ENCODE measurements at regions not wholly inside any gene's neighbourhood (a gene's known extent, or its start where the extent isn't known, plus 50 kb on each side); places are given as distances from the start of the nearest gene placed in this dataset.
"Not testable (repeated sequence)": the region's sequence is repeated elsewhere in the genome, so short reads cannot be mapped to it uniquely, and the experiment has no call there.

GRCh38 chr6:88422831-88423230, 256.7 kb upstream of the CNR1 start:
- TF ChIP-seq, protein P1, sequence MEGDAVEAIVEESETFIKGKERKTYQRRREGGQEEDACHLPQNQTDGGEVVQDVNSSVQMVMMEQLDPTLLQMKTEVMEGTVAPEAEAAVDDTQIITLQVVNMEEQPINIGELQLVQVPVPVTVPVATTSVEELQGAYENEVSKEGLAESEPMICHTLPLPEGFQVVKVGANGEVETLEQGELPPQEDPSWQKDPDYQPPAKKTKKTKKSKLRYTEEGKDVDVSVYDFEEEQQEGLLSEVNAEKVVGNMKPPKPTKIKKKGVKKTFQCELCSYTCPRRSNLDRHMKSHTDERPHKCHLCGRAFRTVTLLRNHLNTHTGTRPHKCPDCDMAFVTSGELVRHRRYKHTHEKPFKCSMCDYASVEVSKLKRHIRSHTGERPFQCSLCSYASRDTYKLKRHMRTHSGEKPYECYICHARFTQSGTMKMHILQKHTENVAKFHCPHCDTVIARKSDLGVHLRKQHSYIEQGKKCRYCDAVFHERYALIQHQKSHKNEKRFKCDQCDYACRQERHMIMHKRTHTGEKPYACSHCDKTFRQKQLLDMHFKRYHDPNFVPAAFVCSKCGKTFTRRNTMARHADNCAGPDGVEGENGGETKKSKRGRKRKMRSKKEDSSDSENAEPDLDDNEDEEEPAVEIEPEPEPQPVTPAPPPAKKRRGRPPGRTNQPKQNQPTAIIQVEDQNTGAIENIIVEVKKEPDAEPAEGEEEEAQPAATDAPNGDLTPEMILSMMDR (optimal IDR thresholded peaks at IDR 0.05 in 1 of 3, IDR thresholded peaks at IDR 0.05 in 1 of 3, conservative IDR thresholded peaks at IDR 0.05 in 1 of 3; ENCODE audit: extremely low read depth in 1 of 3, insufficient read depth in 2 of 3, low read length in 3 of 3): no peak
- no peak for TF ChIP-seq EZH2 (IDR thresholded peaks at IDR 0.05; ENCODE audit: low read length)
- H3K9me1 ChIP-seq (ENCODE audit: control insufficient read depth, extremely low read depth, insufficient read depth, low read length): no peaks in the 10 kb centered on the region
- no peaks in the 10 kb centered on the region for H3K27me3 ChIP-seq (ENCODE audit: control insufficient read depth, extremely low read depth, insufficient read depth, low read length)
- dilution Hi-C loops (cut with MboI; ENCODE audit: extremely low pct_ligation_motif_present, low sequenced_read_pairs): no loop called here
- H3K9me3 ChIP-seq (ENCODE audit: control insufficient read depth, low read depth, low read length): no peaks in the 10 kb centered on the region
- no peak overlapping the region for H3K4me2 ChIP-seq (ENCODE audit: control insufficient read depth, extremely low read depth, insufficient read depth, low read depth, low read length)
- H3K36me3 ChIP-seq (ENCODE audit: control insufficient read depth in 2 of 2, extremely low read depth in 1 of 2, insufficient read depth in 2 of 2, low read length in 2 of 2): no peaks in the 10 kb centered on the region
- H3K27ac ChIP-seq (ENCODE audit: control insufficient read depth, insufficient read depth, low read length): no peak overlapping the region
- FAIRE-seq (no peak), DNase-seq (ENCODE audit: low read depth, low spot score) (no peak)
- no peaks in the 10 kb centered on the region for H3K79me2 ChIP-seq (ENCODE audit: control insufficient read depth, insufficient read depth, low read length)
- H3K4me3 ChIP-seq (ENCODE audit: control insufficient read depth in 2 of 3, extremely low read depth in 1 of 3, insufficient read depth in 2 of 3, low read depth in 1 of 3, low read length in 3 of 3): no peak overlapping the region
- no peak overlapping the region for H2AFZ ChIP-seq (ENCODE audit: control insufficient read depth, low read length)
- H3K4me1 ChIP-seq (ENCODE audit: control insufficient read depth, extremely low read depth, insufficient read depth, low read length): no peaks in the 10 kb centered on the region
- no peak overlapping the region for H3K9ac ChIP-seq (ENCODE audit: control insufficient read depth, extremely low read depth, insufficient read depth, low read length)
- H4K20me1 ChIP-seq (ENCODE audit: control insufficient read depth, extremely low read depth, insufficient read depth, low read length): no peaks in the 10 kb centered on the region

GRCh38 chr6:88420967-88421488, 254.9 kb upstream of the CNR1 start:
- H3K79me2 ChIP-seq (ENCODE audit: control insufficient read depth, insufficient read depth, low read length); H3K36me3 ChIP-seq (ENCODE audit: control insufficient read depth in 2 of 2, extremely low read depth in 1 of 2, insufficient read depth in 2 of 2, low read length in 2 of 2); H3K27ac ChIP-seq (ENCODE audit: control insufficient read depth, insufficient read depth, low read length); H3K4me1 ChIP-seq (ENCODE audit: control insufficient read depth, extremely low read depth, insufficient read depth, low read length); FAIRE-seq; H3K9ac ChIP-seq (ENCODE audit: control insufficient read depth, extremely low read depth, insufficient read depth, low read length); dilution Hi-C loops (cut with MboI; ENCODE audit: extremely low pct_ligation_motif_present, low sequenced_read_pairs); H3K9me1 ChIP-seq (ENCODE audit: control insufficient read depth, extremely low read depth, insufficient read depth, low read length); H3K27me3 ChIP-seq (ENCODE audit: control insufficient read depth, extremely low read depth, insufficient read depth, low read length); H4K20me1 ChIP-seq (ENCODE audit: control insufficient read depth, extremely low read depth, insufficient read depth, low read length); H2AFZ ChIP-seq (ENCODE audit: control insufficient read depth, low read length); H3K9me3 ChIP-seq (ENCODE audit: control insufficient read depth, low read depth, low read length); DNase-seq (ENCODE audit: low read depth, low spot score); H3K4me3 ChIP-seq (ENCODE audit: control insufficient read depth in 2 of 3, extremely low read depth in 1 of 3, insufficient read depth in 2 of 3, low read depth in 1 of 3, low read length in 3 of 3); H3K4me2 ChIP-seq (ENCODE audit: control insufficient read depth, extremely low read depth, insufficient read depth, low read depth, low read length): not testable (repeated sequence)

GRCh38 chr6:88418921-88419810, 253.0 kb upstream of the CNR1 start:
- FAIRE-seq: not testable (repeated sequence)

DNA sequence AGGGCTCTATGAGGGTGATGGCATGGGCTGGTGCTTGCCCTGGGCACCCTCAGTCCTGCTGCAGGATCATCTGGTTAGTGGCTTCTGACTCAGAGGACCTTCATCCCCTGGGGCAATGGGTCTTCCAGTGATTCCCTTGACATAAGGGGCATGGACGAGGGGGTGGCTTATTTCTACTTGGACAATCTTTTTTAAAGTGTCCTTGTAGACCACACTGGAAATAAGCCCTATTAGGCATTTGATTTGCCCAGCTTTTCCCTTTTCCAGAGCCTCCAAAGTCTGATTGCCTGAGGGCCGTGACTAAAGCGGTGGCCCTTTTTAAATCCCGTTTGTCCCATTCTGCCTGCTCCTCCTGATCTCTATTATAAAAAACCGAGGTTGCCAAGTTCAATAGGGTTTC, 251.2 kb upstream of the CNR1 start:
- H2AFZ ChIP-seq (ENCODE audit: control insufficient read depth, low read length); FAIRE-seq: not testable (repeated sequence)

More at GRCh38 chr6:88418921-88419810, 253.0 kb upstream of the CNR1 start:
- H3K79me2 ChIP-seq (ENCODE audit: control insufficient read depth, insufficient read depth, low read length); H3K27ac ChIP-seq (ENCODE audit: control insufficient read depth, insufficient read depth, low read length); dilution Hi-C loops (cut with MboI; ENCODE audit: extremely low pct_ligation_motif_present, low sequenced_read_pairs); DNase-seq (ENCODE audit: low read depth, low spot score); H3K27me3 ChIP-seq (ENCODE audit: control insufficient read depth, extremely low read depth, insufficient read depth, low read length); H3K36me3 ChIP-seq (ENCODE audit: control insufficient read depth in 2 of 2, extremely low read depth in 1 of 2, insufficient read depth in 2 of 2, low read length in 2 of 2); H2AFZ ChIP-seq (ENCODE audit: control insufficient read depth, low read length); H3K4me2 ChIP-seq (ENCODE audit: control insufficient read depth, extremely low read depth, insufficient read depth, low read depth, low read length); H4K20me1 ChIP-seq (ENCODE audit: control insufficient read depth, extremely low read depth, insufficient read depth, low read length); H3K9me1 ChIP-seq (ENCODE audit: control insufficient read depth, extremely low read depth, insufficient read depth, low read length); H3K9ac ChIP-seq (ENCODE audit: control insufficient read depth, extremely low read depth, insufficient read depth, low read length); H3K4me1 ChIP-seq (ENCODE audit: control insufficient read depth, extremely low read depth, insufficient read depth, low read length); H3K4me3 ChIP-seq (ENCODE audit: control insufficient read depth in 2 of 3, extremely low read depth in 1 of 3, insufficient read depth in 2 of 3, low read depth in 1 of 3, low read length in 3 of 3); H3K9me3 ChIP-seq (ENCODE audit: control insufficient read depth, low read depth, low read length): not testable (repeated sequence)

More for the DNA sequence above, 251.2 kb upstream of the CNR1 start:
- H3K27me3 ChIP-seq (ENCODE audit: control insufficient read depth, extremely low read depth, insufficient read depth, low read length); H4K20me1 ChIP-seq (ENCODE audit: control insufficient read depth, extremely low read depth, insufficient read depth, low read length); H3K4me2 ChIP-seq (ENCODE audit: control insufficient read depth, extremely low read depth, insufficient read depth, low read depth, low read length); H3K9ac ChIP-seq (ENCODE audit: control insufficient read depth, extremely low read depth, insufficient read depth, low read length); H3K79me2 ChIP-seq (ENCODE audit: control insufficient read depth, insufficient read depth, low read length); H3K4me3 ChIP-seq (ENCODE audit: control insufficient read depth in 2 of 3, extremely low read depth in 1 of 3, insufficient read depth in 2 of 3, low read depth in 1 of 3, low read length in 3 of 3); dilution Hi-C loops (cut with MboI; ENCODE audit: extremely low pct_ligation_motif_present, low sequenced_read_pairs); DNase-seq (ENCODE audit: low read depth, low spot score); H3K9me1 ChIP-seq (ENCODE audit: control insufficient read depth, extremely low read depth, insufficient read depth, low read length); H3K36me3 ChIP-seq (ENCODE audit: control insufficient read depth in 2 of 2, extremely low read depth in 1 of 2, insufficient read depth in 2 of 2, low read length in 2 of 2); H3K9me3 ChIP-seq (ENCODE audit: control insufficient read depth, low read depth, low read length); H3K27ac ChIP-seq (ENCODE audit: control insufficient read depth, insufficient read depth, low read length); H3K4me1 ChIP-seq (ENCODE audit: control insufficient read depth, extremely low read depth, insufficient read depth, low read length): not testable (repeated sequence)
